Spleen (tissue), 7 donors: ENCODE measurements at regions not wholly inside any gene's neighbourhood (a gene's known extent, or its start where the extent isn't known, plus 50 kb on each side); places are given as distances from the start of the nearest gene placed in this dataset.

ENCODE experiments used
- CTCF ChIP-seq, 11 experiments: fragments of 200-600 bp in 7 of 11; fragments of 450-650 bp in 4 of 11; sonication (generic) in 4 of 11; IDR thresholded peaks in 8 of 11; conservative IDR thresholded peaks in 3 of 11; 1 replicate in 7 of 11; 2 replicates in 4 of 11; pipeline versions ENCODE4 v1.4.0 to v1.8.0; 2016 to 2021; ENCODE audit warnings: antibody characterized with exemption in 11 of 11, inconsistent platforms in 4 of 11, mild to moderate bottlenecking in 1 of 11
- POLR2A ChIP-seq, 3 donors: fragments of 450-650 bp; IDR thresholded peaks; one replicate each; pipeline ENCODE4 v1.5.1; 2017; ENCODE audit warnings: antibody characterized with exemption in 3 of 3, mild to moderate bottlenecking in 1 of 3
- POLR2AphosphoS5 ChIP-seq, 3 donors: sonication (generic); formaldehyde crosslinking; IDR thresholded peaks; one replicate each; pipeline ENCODE4 v1.5.1; 2017; ENCODE audit warnings: antibody characterized with exemption in 3 of 3
- donor health status: DM: no; HTN: no; CAD: no; lungs with moderate emphysema.
- donor health status: DM: no; HTN: no; CAD: no.
- donor health status: DM: no; HTN: no; CAD: no.

GRCh38 chr16:75913958-75914357 lies 187.7 kb upstream of the CPHXL start:
- TF ChIP-seq CTCF (IDR thresholded peaks at IDR 0.05 in 8 of 11, conservative IDR thresholded peaks at IDR 0.05 in 3 of 11) (no peak), POLR2A (IDR thresholded peaks at IDR 0.05) (no peak), POLR2AphosphoS5 (IDR thresholded peaks at IDR 0.05) (no peak)
